Hepatocyte (in vitro differentiated cells): ENCODE measurements at regions not wholly inside any gene's neighbourhood (a gene's known extent, or its start where the extent isn't known, plus 50 kb on each side); places are given as distances from the start of the nearest gene placed in this dataset.

Experiments used
- DNase-seq: peaks from one replicate; pipeline ENCODE4 v3.0.0-alpha.2; 2016; ENCODE audit warnings: low spot score
- H2AFZ ChIP-seq: fragments of 200-600 bp; sonication (generic); 2 replicates; pipeline ENCODE4 v1.6.0; 2016; ENCODE audit warnings: antibody characterized with exemption, mild to moderate bottlenecking
- H3K27ac ChIP-seq: fragments of 200-600 bp; sonication (generic); 2 replicates; pipeline ENCODE4 v1.5.1; 2016; ENCODE audit warnings: mild to moderate bottlenecking
- H3K27me3 ChIP-seq: fragments of 200-600 bp; sonication (generic); 2 replicates; pipeline ENCODE4 v1.6.1; 2016
- H3K36me3 ChIP-seq: fragments of 200-600 bp; sonication (generic); replicated peaks from 2 replicates; pipeline ENCODE4 v1.5.1; 2016; ENCODE audit warnings: low read depth; ENCODE audit not compliant: insufficient read depth
- H3K4me1 ChIP-seq: fragments of 200-600 bp; sonication (generic); 2 replicates; pipeline ENCODE4 v1.5.1; 2016; ENCODE audit warnings: mild to moderate bottlenecking, moderate library complexity; ENCODE audit not compliant: insufficient read depth
- H3K4me2 ChIP-seq: fragments of 200-600 bp; sonication (generic); 2 replicates; pipeline ENCODE4 v1.6.0; 2016
- H3K4me3 ChIP-seq: fragments of 200-600 bp; sonication (generic); 2 replicates; pipeline ENCODE4 v1.5.1; 2016; ENCODE audit warnings: mild to moderate bottlenecking
- H3K79me2 ChIP-seq: fragments of 200-600 bp; sonication (generic); 2 replicates; pipeline ENCODE4 v1.6.0; 2017; ENCODE audit warnings: mild to moderate bottlenecking
- H3K9me2 ChIP-seq: fragments of 200-600 bp; sonication (generic); replicated peaks from 2 replicates; pipeline ENCODE4 v1.6.0; 2017; ENCODE audit warnings: mild to moderate bottlenecking; ENCODE audit not compliant: insufficient read depth
- H3K9me3 ChIP-seq: fragments of 200-600 bp; sonication (generic); 2 replicates; pipeline ENCODE4 v1.5.1; 2016; ENCODE audit warnings: low read depth, mild to moderate bottlenecking
- H4K20me1 ChIP-seq: fragments of 200-600 bp; sonication (generic); 2 replicates; pipeline ENCODE4 v1.6.0; 2016; ENCODE audit warnings: mild to moderate bottlenecking; ENCODE audit not compliant: insufficient read depth, poor library complexity, severe bottlenecking
- EZH2 ChIP-seq: fragments of 200-600 bp; sonication (generic); IDR thresholded peaks from 2 replicates; pipeline ENCODE4 v1.6.1; 2016; ENCODE audit warnings: antibody characterized with exemption, mild to moderate bottlenecking, borderline replicate concordance
- EZH2phosphoT487 ChIP-seq: fragments of 200-600 bp; sonication (generic); IDR thresholded peaks from one replicate; pipeline ENCODE4 v1.6.1; 2018; ENCODE audit warnings: antibody characterized with exemption, mild to moderate bottlenecking, low read depth, moderate library complexity; ENCODE audit not compliant: unreplicated experiment, severe bottlenecking
- WGBS: methylation state at CpG from one replicate; pipeline ENCODE4 v1.1.6; 2016; ENCODE audit warnings: low lambda C conversion rate; ENCODE audit errors: missing lambda C conversion rate; 5-methylcytosine and 5-hydroxymethylcytosine counted together
- TF ChIP-seq, protein P1 (sequence below): fragments of 200-600 bp; sonication (generic); IDR thresholded peaks from 2 replicates; pipeline ENCODE4 v1.5.1; 2016; ENCODE audit warnings: antibody characterized with exemption, mild to moderate bottlenecking; ENCODE audit not compliant: poor library complexity

GRCh38 chr2:62283147-62283546 is 87.2 kb downstream of the B3GNT2 start:
- Histone ChIP-seq H3K4me2 (no peak overlapping the region), H3K79me2 (no peaks in the 10 kb centered on the region), H3K4me1 (no peaks in the 10 kb centered on the region), H3K27ac (no peak overlapping the region), H2AFZ (no peak overlapping the region), H3K9me2 (no peaks in the 10 kb centered on the region), H3K27me3 (no peaks in the 10 kb centered on the region), H3K4me3 (no peak overlapping the region), H3K9me3 (no peaks in the 10 kb centered on the region), H3K36me3 (no peaks in the 10 kb centered on the region), H4K20me1 (no peaks in the 10 kb centered on the region)
- WGBS, result 92% methylated on average over 1 of the region's 1 CpG
- DNase-seq, result no peak
- TF ChIP-seq EZH2, result no peak
- TF ChIP-seq, protein P1, sequence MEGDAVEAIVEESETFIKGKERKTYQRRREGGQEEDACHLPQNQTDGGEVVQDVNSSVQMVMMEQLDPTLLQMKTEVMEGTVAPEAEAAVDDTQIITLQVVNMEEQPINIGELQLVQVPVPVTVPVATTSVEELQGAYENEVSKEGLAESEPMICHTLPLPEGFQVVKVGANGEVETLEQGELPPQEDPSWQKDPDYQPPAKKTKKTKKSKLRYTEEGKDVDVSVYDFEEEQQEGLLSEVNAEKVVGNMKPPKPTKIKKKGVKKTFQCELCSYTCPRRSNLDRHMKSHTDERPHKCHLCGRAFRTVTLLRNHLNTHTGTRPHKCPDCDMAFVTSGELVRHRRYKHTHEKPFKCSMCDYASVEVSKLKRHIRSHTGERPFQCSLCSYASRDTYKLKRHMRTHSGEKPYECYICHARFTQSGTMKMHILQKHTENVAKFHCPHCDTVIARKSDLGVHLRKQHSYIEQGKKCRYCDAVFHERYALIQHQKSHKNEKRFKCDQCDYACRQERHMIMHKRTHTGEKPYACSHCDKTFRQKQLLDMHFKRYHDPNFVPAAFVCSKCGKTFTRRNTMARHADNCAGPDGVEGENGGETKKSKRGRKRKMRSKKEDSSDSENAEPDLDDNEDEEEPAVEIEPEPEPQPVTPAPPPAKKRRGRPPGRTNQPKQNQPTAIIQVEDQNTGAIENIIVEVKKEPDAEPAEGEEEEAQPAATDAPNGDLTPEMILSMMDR, result no peak
- no peak for TF ChIP-seq EZH2phosphoT487

- no peaks in the 10 kb centered on the region for H4K20me1 ChIP-seq
- 72% methylated on average over 1 of the region's 1 CpG for WGBS
Measured at GRCh38 chr2:62281663-62282062, 85.7 kb downstream of the B3GNT2 start.

GRCh38 chr2:62277688-62278087 is 81.8 kb downstream of the B3GNT2 start:
- H2AFZ ChIP-seq, result no peak overlapping the region
- H3K4me3 ChIP-seq, result no peak overlapping the region
- TF ChIP-seq, protein P1, result no peak
- TF ChIP-seq EZH2phosphoT487 (no peak), EZH2 (no peak)
- no peak overlapping the region for H3K4me2 ChIP-seq
- no peaks in the 10 kb centered on the region for H3K9me3 ChIP-seq
- no peaks in the 10 kb centered on the region for H3K4me1 ChIP-seq
- no peak for DNase-seq
- H3K27ac ChIP-seq, result no peak overlapping the region
- H4K20me1 ChIP-seq, result no peaks in the 10 kb centered on the region
- H3K79me2 ChIP-seq, result no peaks in the 10 kb centered on the region
- 88% methylated on average over 1 of the region's 1 CpG for WGBS
- no peaks in the 10 kb centered on the region for H3K9me2 ChIP-seq
- no peaks in the 10 kb centered on the region for H3K27me3 ChIP-seq
- no peaks in the 10 kb centered on the region for H3K36me3 ChIP-seq

More at GRCh38 chr2:62281663-62282062, 85.7 kb downstream of the B3GNT2 start:
- no peaks in the 10 kb centered on the region for H3K4me1 ChIP-seq
- H3K4me2 ChIP-seq, result no peak overlapping the region
- no peak overlapping the region for H3K4me3 ChIP-seq
- no peak overlapping the region for H3K27ac ChIP-seq
- no peak for TF ChIP-seq EZH2
- TF ChIP-seq, protein P1, result no peak
- no peak for TF ChIP-seq EZH2phosphoT487
- H3K9me2 ChIP-seq, result no peaks in the 10 kb centered on the region
- H3K36me3 ChIP-seq, result no peaks in the 10 kb centered on the region
- no peaks in the 10 kb centered on the region for H3K79me2 ChIP-seq
- H2AFZ ChIP-seq, result no peak overlapping the region
- no peaks in the 10 kb centered on the region for H3K9me3 ChIP-seq
- H3K27me3 ChIP-seq, result no peaks in the 10 kb centered on the region
- no peak for DNase-seq
